HL-60 (cell line): ENCODE measurements at regions not wholly inside any gene's neighbourhood (a gene's known extent, or its start where the extent isn't known, plus 50 kb on each side); places are given as distances from the start of the nearest gene placed in this dataset.

Source experiments
- CTCF ChIP-seq: IDR thresholded peaks from one replicate; pipeline ENCODE4 v1.5.1; 2011; ENCODE audit warnings: low read length, control low read depth, inconsistent platforms; ENCODE audit not compliant: insufficient read depth
- GABPA ChIP-seq: IDR thresholded peaks from 2 replicates; pipeline ENCODE4 v1.6.1; 2012; ENCODE audit warnings: low read depth
- POLR2AphosphoS5 ChIP-seq: IDR thresholded peaks from 2 replicates; pipeline ENCODE4 v1.6.1; 2012; ENCODE audit warnings: low read depth
- REST ChIP-seq: IDR thresholded peaks from 2 replicates; pipeline ENCODE4 v1.6.1; 2012; ENCODE audit warnings: low read depth; ENCODE audit not compliant: insufficient replicate concordance
- SPI1 ChIP-seq: IDR thresholded peaks from 2 replicates; pipeline ENCODE4 v1.6.1; 2012; ENCODE audit warnings: low read depth, mild to moderate bottlenecking, borderline replicate concordance

GRCh38 chr4:23060776-23061175, 368.0 kb downstream of the GBA3 start:
- TF ChIP-seq CTCF = no peak
- TF ChIP-seq GABPA = no peak
- TF ChIP-seq POLR2AphosphoS5 = no peak
- TF ChIP-seq SPI1 = no peak
- TF ChIP-seq REST = no peak
